ENCODE measurements at regions not wholly inside any gene's neighbourhood (a gene's known extent, or its start where the extent isn't known, plus 50 kb on each side); places are given as distances from the start of the nearest gene placed in this dataset.

DNA sequence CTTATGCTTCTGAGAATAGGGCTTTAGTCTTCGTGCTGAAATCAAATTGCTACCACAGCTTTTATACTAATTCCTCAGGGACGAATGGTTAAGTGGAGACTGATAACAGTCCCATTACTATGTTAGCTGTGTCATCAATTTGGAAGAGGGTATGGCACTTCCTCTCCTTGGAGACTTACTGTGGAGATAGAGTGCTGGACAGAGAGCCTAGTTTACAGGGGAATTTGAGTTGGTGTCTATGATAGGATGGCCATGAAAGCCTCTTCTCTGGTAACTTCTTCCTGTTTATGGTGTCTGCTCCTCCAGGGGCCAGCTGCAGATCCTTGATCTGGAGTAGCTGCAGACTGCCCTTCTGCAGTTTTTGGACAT lies 167.7 kb downstream of the ZNF518B start:
- Mint-ChIP-seq H3K4me1 (no peaks in the 10 kb centered on the region), H3K36me3 (ENCODE audit: low read depth) (no peaks in the 10 kb centered on the region), H3K27ac (no peak overlapping the region), H3K27me3 (ENCODE audit: low read depth) (peaks cover 6% of the 10 kb centered on the region), H3K4me3 (no peak overlapping the region), H3K9me3 (no peaks in the 10 kb centered on the region)
- TF ChIP-seq, protein P1, sequence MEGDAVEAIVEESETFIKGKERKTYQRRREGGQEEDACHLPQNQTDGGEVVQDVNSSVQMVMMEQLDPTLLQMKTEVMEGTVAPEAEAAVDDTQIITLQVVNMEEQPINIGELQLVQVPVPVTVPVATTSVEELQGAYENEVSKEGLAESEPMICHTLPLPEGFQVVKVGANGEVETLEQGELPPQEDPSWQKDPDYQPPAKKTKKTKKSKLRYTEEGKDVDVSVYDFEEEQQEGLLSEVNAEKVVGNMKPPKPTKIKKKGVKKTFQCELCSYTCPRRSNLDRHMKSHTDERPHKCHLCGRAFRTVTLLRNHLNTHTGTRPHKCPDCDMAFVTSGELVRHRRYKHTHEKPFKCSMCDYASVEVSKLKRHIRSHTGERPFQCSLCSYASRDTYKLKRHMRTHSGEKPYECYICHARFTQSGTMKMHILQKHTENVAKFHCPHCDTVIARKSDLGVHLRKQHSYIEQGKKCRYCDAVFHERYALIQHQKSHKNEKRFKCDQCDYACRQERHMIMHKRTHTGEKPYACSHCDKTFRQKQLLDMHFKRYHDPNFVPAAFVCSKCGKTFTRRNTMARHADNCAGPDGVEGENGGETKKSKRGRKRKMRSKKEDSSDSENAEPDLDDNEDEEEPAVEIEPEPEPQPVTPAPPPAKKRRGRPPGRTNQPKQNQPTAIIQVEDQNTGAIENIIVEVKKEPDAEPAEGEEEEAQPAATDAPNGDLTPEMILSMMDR (IDR thresholded peaks at IDR 0.05; ENCODE audit: unreplicated experiment in 3 of 3), result no peak

DNA sequence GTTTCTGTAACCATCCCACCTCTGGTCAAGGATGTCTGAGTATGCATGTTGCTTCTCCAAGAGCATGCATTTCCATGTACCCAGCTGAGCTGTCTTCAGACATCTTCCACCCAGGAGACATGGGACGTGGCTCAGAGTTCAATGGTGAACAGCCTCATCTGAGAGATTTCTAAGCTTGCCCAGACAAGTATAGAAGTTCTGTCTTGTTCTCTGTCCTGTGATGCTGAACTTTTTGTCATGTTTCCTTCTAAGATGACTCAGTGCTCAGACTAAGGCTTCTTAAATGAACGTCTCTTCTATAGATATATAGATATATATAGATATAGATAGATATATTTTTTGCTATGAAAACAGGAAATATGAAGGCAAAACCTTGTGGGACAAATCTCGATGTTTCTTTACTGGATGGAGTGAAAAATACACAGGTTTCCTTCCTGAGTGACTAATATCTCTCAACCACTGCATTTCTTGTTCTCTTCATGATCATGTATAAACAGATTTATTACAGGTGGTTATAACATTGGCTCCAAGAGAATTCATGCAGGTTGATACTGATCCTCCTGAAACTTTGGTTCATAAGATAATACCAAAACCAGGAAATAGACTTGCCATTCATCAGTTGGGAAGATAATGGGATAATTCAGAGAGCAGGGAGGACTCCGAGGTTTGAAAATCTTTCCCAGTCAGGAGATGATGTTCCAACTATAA lies 168.2 kb downstream of the ZNF518B start:
- H3K27me3 Mint-ChIP-seq (ENCODE audit: low read depth), result peaks cover 9% of the 10 kb centered on the region
- no peaks in the 10 kb centered on the region for H3K9me3 Mint-ChIP-seq
- TF ChIP-seq, protein P1 (IDR thresholded peaks at IDR 0.05; ENCODE audit: unreplicated experiment in 3 of 3), result no peak
- no peak overlapping the region for H3K4me3 Mint-ChIP-seq
- no peak overlapping the region for H3K27ac Mint-ChIP-seq
- no peaks in the 10 kb centered on the region for H3K4me1 Mint-ChIP-seq
- no peaks in the 10 kb centered on the region for H3K36me3 Mint-ChIP-seq (ENCODE audit: low read depth)

DNA sequence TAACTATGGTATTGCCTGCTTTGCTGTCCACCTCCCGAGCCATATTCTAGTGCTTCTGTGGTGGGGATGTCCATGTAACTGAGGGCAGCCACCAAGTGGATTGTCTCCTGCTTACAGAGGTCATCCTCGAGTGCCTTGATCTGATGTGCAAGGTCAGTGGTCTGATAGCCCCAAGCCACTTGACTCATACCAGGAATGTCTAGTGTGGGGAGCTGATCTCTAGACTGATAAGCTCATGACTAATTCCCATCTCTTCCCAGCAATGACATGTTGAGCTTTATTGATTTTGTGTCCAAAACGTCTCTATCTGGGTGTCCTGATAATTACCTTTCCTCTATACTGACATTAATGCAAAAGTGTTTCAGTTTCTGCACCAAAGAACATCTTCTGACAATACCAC lies 168.4 kb upstream of the WDR1 start:
- Mint-ChIP-seq H3K27me3 (ENCODE audit: low read depth) (peaks cover 4% of the 10 kb centered on the region), H3K27ac (no peak overlapping the region), H3K9me3 (no peaks in the 10 kb centered on the region), H3K36me3 (ENCODE audit: low read depth) (no peaks in the 10 kb centered on the region), H3K4me1 (no peaks in the 10 kb centered on the region), H3K4me3 (no peak overlapping the region)
- TF ChIP-seq, protein P1 (IDR thresholded peaks at IDR 0.05; ENCODE audit: unreplicated experiment in 3 of 3), result no peak

DNA sequence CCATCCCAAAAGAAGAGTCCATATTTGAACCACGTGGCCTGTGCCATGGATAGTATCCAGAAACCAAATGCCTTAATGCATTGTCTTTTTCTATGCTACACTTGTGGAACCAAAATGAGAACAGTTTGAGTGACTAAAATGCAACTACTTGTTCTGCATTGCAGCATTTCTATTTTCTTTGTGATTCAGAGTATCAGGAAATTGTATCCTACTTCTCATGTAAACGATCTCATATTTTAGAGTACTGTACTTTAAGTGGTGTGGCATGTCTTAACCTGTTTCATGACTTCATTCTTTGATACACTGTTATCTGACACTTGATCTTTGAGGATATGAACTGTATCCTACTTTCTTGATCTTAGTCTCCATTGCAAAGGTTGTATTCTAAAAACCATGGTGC lies 167.2 kb upstream of the WDR1 start:
- no peaks in the 10 kb centered on the region for H3K4me1 Mint-ChIP-seq
- H3K36me3 Mint-ChIP-seq (ENCODE audit: low read depth), result no peaks in the 10 kb centered on the region
- no peaks in the 10 kb centered on the region for H3K9me3 Mint-ChIP-seq
- H3K4me3 Mint-ChIP-seq, result no peak overlapping the region
- peaks cover 4% of the 10 kb centered on the region for H3K27me3 Mint-ChIP-seq (ENCODE audit: low read depth)
- no peak overlapping the region for H3K27ac Mint-ChIP-seq
- TF ChIP-seq, protein P1 (IDR thresholded peaks at IDR 0.05; ENCODE audit: unreplicated experiment in 3 of 3), result no peak

DNA sequence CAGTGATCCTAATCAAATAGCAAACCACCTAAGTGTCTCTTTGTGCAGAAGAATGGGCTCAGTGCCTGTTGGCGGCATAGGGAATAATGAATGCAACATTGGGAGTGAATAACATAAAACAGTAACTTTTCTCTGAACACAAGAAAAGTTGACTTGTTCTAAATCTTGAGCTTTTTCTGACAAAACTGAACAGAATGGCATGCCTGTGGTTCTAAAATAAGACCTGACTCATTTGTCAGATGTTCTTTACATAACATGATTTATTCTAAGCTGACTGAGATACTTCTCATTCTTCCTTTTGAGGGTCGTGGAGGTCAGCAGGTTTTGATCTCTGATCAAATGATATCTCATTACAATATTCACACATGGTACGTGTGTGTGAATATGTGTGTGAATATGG lies 165.4 kb upstream of the WDR1 start:
- no peak overlapping the region for H3K27ac Mint-ChIP-seq
- H3K4me3 Mint-ChIP-seq, result no peak overlapping the region
- H3K4me1 Mint-ChIP-seq, result no peaks in the 10 kb centered on the region
- no peaks in the 10 kb centered on the region for H3K36me3 Mint-ChIP-seq (ENCODE audit: low read depth)
- peaks cover 4% of the 10 kb centered on the region for H3K27me3 Mint-ChIP-seq (ENCODE audit: low read depth)
- H3K9me3 Mint-ChIP-seq, result no peaks in the 10 kb centered on the region
- TF ChIP-seq, protein P1 (IDR thresholded peaks at IDR 0.05; ENCODE audit: unreplicated experiment in 3 of 3), result no peak

DNA sequence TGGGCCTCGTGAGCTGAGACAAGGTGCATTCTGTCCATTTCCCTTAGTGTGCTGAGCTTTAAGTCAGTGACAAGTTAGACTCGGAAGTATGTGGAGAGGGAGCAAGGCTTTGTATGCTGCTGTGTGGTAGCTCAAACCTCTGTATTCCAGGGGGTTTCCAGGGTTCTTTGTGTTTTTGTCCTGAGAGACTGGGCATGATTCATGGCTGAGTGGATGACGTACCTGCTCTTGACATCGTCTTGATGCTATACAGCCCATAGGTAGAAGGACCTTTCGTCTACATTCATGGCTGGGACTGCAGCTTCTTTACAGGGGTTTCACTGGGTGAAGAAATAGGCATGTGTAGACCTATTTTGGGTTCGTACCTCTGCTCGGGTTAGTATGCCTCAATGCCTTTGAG lies 162.7 kb upstream of the WDR1 start:
- TF ChIP-seq, protein P1 (IDR thresholded peaks at IDR 0.05; ENCODE audit: unreplicated experiment in 3 of 3), result no peak
- H3K4me1 Mint-ChIP-seq, result no peaks in the 10 kb centered on the region
- H3K36me3 Mint-ChIP-seq (ENCODE audit: low read depth), result no peaks in the 10 kb centered on the region
- H3K27me3 Mint-ChIP-seq (ENCODE audit: low read depth), result peaks cover 3% of the 10 kb centered on the region
- no peak overlapping the region for H3K27ac Mint-ChIP-seq
- no peak overlapping the region for H3K4me3 Mint-ChIP-seq
- no peaks in the 10 kb centered on the region for H3K9me3 Mint-ChIP-seq
